SK-N-SH (cell line): ENCODE measurements at regions not wholly inside any gene's neighbourhood (a gene's known extent, or its start where the extent isn't known, plus 50 kb on each side); places are given as distances from the start of the nearest gene placed in this dataset.

Experiments used
- CTCF ChIA-PET: fragments of 300-600, 350-600 bp; formaldehyde crosslinking; extraction: SDS; loops from one replicate; lab custom pipeline; 2021; lab: Yijun Ruan, JAX
- POLR2A ChIA-PET: fragments of 350-600 bp; sonication (Branson Sonifier 250); formaldehyde crosslinking; extraction: SDS; loops from one replicate; lab custom pipeline; 2020; ENCODE audit warnings: antibody characterized with exemption, inconsistent platforms; lab: Yijun Ruan, JAX
- DNase-seq: peaks from one replicate; pipeline ENCODE4 v3.0.0; 2012
- H2AFZ ChIP-seq: fragments of 200-600 bp; sonication (generic); 2 replicates; pipeline ENCODE4 v1.8.1; 2016; ENCODE audit warnings: antibody characterized with exemption, mild to moderate bottlenecking, low read depth
- H3F3A ChIP-seq: fragments of 200-600 bp; sonication (generic); replicated peaks from 2 replicates; pipeline ENCODE3; 2016; ENCODE audit warnings: antibody characterized with exemption, mild to moderate bottlenecking; ENCODE audit not compliant: insufficient read depth
- H3K27ac ChIP-seq, 2 experiments: fragments of 200-500 bp in 1 of 2; fragments of 200-600 bp in 1 of 2; sonication (Bioruptor generic) in 1 of 2; sonication (generic), shearing (Covaris generic) in 1 of 2; 2 replicates each; pipeline versions ENCODE4 v1.5.1 to v1.6.1; 2014 to 2016; ENCODE audit warnings: low read depth in 2 of 2, inconsistent platforms in 1 of 2, low read length in 1 of 2, mild to moderate bottlenecking in 1 of 2, mixed read lengths in 1 of 2
- H3K27me3 ChIP-seq: fragments of 200-600 bp; sonication (generic), shearing (Covaris generic); 2 replicates; pipeline ENCODE4 v1.6.1; 2016; ENCODE audit warnings: mixed run types; ENCODE audit not compliant: insufficient read depth
- H3K36me3 ChIP-seq, 2 experiments: fragments of 200-500 bp in 1 of 2; fragments of 200-600 bp in 1 of 2; sonication (Bioruptor generic) in 1 of 2; sonication (generic) in 1 of 2; replicated peaks in 1 of 2; 2 replicates each; pipeline versions ENCODE3 to v1.5.1; 2014 to 2016; ENCODE audit warnings: low read length in 1 of 2, mild to moderate bottlenecking in 1 of 2; ENCODE audit not compliant: insufficient read depth in 2 of 2, control insufficient read depth in 1 of 2
- H3K4me1 ChIP-seq, 2 experiments: fragments of 200-500 bp in 1 of 2; fragments of 200-600 bp in 1 of 2; sonication (Bioruptor generic) in 1 of 2; sonication (generic), shearing (Covaris generic) in 1 of 2; 2 replicates each; pipeline versions ENCODE4 v1.5.1 to v1.6.1; 2014 to 2016; ENCODE audit warnings: low read depth in 1 of 2, low read length in 1 of 2, mixed run types in 1 of 2; ENCODE audit not compliant: insufficient read depth in 2 of 2, control insufficient read depth in 1 of 2
- H3K4me2 ChIP-seq: fragments of 200-600 bp; sonication (generic), shearing (Covaris generic); 2 replicates; pipeline ENCODE4 v1.6.1; 2017; ENCODE audit warnings: mixed run types
- H3K4me3 ChIP-seq, 2 experiments: fragments of 200-500 bp in 1 of 2; fragments of 200-600 bp in 1 of 2; sonication (Bioruptor generic) in 1 of 2; sonication (generic), shearing (Covaris generic) in 1 of 2; 2 replicates each; pipeline versions ENCODE4 v1.5.1 to v1.8.1; 2014 to 2016; ENCODE audit warnings: low read depth in 2 of 2, inconsistent platforms in 1 of 2, low read length in 1 of 2, mild to moderate bottlenecking in 1 of 2, mixed read lengths in 1 of 2, moderate library complexity in 1 of 2
- H3K79me2 ChIP-seq: fragments of 200-600 bp; sonication (generic); 2 replicates; pipeline ENCODE4 v1.8.1; 2017; ENCODE audit warnings: mild to moderate bottlenecking; ENCODE audit not compliant: insufficient read depth
- H3K9ac ChIP-seq: fragments of 200-600 bp; sonication (generic); 2 replicates; pipeline ENCODE4 v1.6.1; 2017; ENCODE audit warnings: mixed run types
- H3K9me2 ChIP-seq: fragments of 200-600 bp; sonication (generic); 2 replicates; pipeline ENCODE4 v1.6.1; 2017; ENCODE audit warnings: mixed run types
- H3K9me3 ChIP-seq: fragments of 200-600 bp; sonication (generic); 2 replicates; pipeline ENCODE4 v1.6.1; 2017; ENCODE audit warnings: mixed run types, mild to moderate bottlenecking, moderate library complexity
- H4K20me1 ChIP-seq: fragments of 200-600 bp; sonication (generic); 2 replicates; pipeline ENCODE4 v1.6.1; 2017; ENCODE audit warnings: mild to moderate bottlenecking, mixed run types; ENCODE audit not compliant: insufficient read depth
- ELF1 ChIP-seq: IDR thresholded peaks from 2 replicates; pipeline ENCODE4 v1.4.0; 2012
- EP300 ChIP-seq, 2 experiments: IDR thresholded peaks; 2 replicates each; pipeline versions ENCODE4 v1.4.0 to v1.6.1; 2012; ENCODE audit warnings: borderline replicate concordance in 1 of 2, low read depth in 1 of 2, low read length in 1 of 2
- EZH2phosphoT487 ChIP-seq: fragments of 200-600 bp; sonication (generic); IDR thresholded peaks from 2 replicates; pipeline ENCODE4 v1.6.1; 2017; ENCODE audit warnings: low read depth, mixed run types, mild to moderate bottlenecking, antibody characterized with exemption, moderate library complexity, borderline replicate concordance
- FOXJ3 ChIP-seq: sonication (generic); formaldehyde crosslinking; IDR thresholded peaks from 2 replicates; pipeline ENCODE4 v1.5.1; 2020; ENCODE audit warnings: mild to moderate bottlenecking, missing genetic modification reagents
- GABPA ChIP-seq: IDR thresholded peaks from 2 replicates; pipeline ENCODE4 v1.4.0; 2012; ENCODE audit warnings: low read depth, mild to moderate bottlenecking
- GATA2 ChIP-seq: sonication (generic); formaldehyde crosslinking; IDR thresholded peaks from 2 replicates; pipeline ENCODE4 v1.5.0; 2020; ENCODE audit warnings: mild to moderate bottlenecking, missing genetic modification reagents
- JUND ChIP-seq: IDR thresholded peaks from 2 replicates; pipeline ENCODE4 v1.4.0; 2012
- NRF1 ChIP-seq: IDR thresholded peaks from 2 replicates; pipeline ENCODE4 v1.6.1; 2012; ENCODE audit warnings: low read depth, mild to moderate bottlenecking, low read length
- POLR2AphosphoS5 ChIP-seq: IDR thresholded peaks from 2 replicates; pipeline ENCODE4 v1.6.1; 2012; ENCODE audit warnings: low read depth, low read length
- RFX5 ChIP-seq: IDR thresholded peaks from 2 replicates; pipeline ENCODE4 v1.6.1; 2012; ENCODE audit warnings: mild to moderate bottlenecking, improper control_type of control experiment, low read length
- TAF1 ChIP-seq: IDR thresholded peaks from 2 replicates; pipeline ENCODE4 v1.6.1; 2012; ENCODE audit warnings: low read depth, mild to moderate bottlenecking, low read length, moderate library complexity, borderline replicate concordance
- TCF12 ChIP-seq: IDR thresholded peaks from 2 replicates; pipeline ENCODE4 v1.4.0; 2012
- TEAD4 ChIP-seq: IDR thresholded peaks from 2 replicates; pipeline ENCODE4 v1.4.0; 2012; ENCODE audit warnings: mild to moderate bottlenecking, borderline replicate concordance; ENCODE audit not compliant: insufficient read depth
- WGBS: methylation state at CpG from one replicate; pipeline ENCODE4 v1.1.6; 2017; ENCODE audit warnings: low lambda C conversion rate; 5-methylcytosine and 5-hydroxymethylcytosine counted together
- TF ChIP-seq, protein P1 (sequence below): IDR thresholded peaks from 2 replicates; pipeline ENCODE4 v1.4.0; 2012; ENCODE audit warnings: low read depth
- TF ChIP-seq, protein P2 (sequence below): IDR thresholded peaks from 2 replicates; pipeline ENCODE4 v1.6.1; 2012; ENCODE audit warnings: mild to moderate bottlenecking, low read depth, low read length, moderate library complexity
- TF ChIP-seq, protein P3 (sequence below): fragments of 200-600 bp; sonication (generic); IDR thresholded peaks from 2 replicates; pipeline ENCODE4 v1.6.1; 2017; ENCODE audit warnings: antibody characterized with exemption, mild to moderate bottlenecking, moderate library complexity
- TF ChIP-seq, protein P4 (sequence below): fragments of 150-350 bp; IDR thresholded peaks from 2 replicates; pipeline ENCODE4 v1.6.1; 2016; ENCODE audit warnings: mild to moderate bottlenecking, low read depth, low read length
- TF ChIP-seq, protein P5 (sequence below): IDR thresholded peaks from 2 replicates; pipeline ENCODE4; 2012
- TF ChIP-seq, protein P6 (sequence below): IDR thresholded peaks from 2 replicates; pipeline ENCODE4 v1.4.0; 2012; ENCODE audit warnings: low read depth, borderline replicate concordance

DNA sequence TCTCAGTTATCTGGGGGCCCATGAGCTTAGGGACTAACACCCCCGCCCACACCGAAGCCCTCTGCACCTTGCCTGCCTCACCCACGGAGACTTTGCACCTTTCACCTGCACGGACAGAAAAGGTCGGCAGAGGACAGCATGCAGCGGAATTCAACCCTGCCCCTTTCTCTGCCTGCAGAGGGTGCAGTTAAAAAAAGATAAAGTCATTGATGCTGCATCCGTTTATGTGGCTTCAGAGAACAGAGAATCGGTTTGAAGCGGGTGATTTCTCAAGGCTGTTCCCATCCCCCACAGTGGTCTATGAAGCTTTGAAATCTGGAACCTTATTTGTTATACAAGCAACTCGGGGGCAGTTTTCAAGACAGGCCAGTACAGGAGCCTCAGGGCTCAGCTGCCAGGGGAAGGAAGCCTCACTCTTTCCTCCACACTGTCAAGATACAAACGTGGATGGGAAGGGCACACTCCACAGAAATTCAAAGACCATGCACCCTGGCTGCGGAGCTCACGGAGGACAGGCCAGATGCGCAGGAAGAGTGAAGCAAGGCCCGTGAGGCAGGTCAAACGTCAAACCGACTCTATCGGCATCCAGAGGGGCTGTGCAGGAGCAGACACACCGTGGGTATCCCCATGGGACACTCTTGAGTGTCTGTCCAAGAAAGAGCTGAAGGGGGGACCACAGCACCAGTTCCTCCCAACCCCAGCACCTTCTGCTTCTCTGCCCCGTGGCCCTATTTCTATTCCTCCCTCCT is 66.3 kb downstream of the INSIG1 start:
- peaks cover 60% of the 10 kb centered on the region for H3K27me3 ChIP-seq
- POLR2A ChIA-PET: no interaction called here
- no peak overlapping the region for H3K4me2 ChIP-seq
- 50% methylated on average over 20 of the region's 20 CpGs for WGBS
- no peaks in the 10 kb centered on the region for H3K36me3 ChIP-seq
- no peaks in the 10 kb centered on the region for H3K9me2 ChIP-seq
- TF ChIP-seq, protein P1, sequence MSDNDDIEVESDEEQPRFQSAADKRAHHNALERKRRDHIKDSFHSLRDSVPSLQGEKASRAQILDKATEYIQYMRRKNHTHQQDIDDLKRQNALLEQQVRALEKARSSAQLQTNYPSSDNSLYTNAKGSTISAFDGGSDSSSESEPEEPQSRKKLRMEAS: no peak
- TF ChIP-seq TCF12: no peak
- no peak for TF ChIP-seq GATA2 (CRISPR knock-in tag)
- TF ChIP-seq, protein P2, sequence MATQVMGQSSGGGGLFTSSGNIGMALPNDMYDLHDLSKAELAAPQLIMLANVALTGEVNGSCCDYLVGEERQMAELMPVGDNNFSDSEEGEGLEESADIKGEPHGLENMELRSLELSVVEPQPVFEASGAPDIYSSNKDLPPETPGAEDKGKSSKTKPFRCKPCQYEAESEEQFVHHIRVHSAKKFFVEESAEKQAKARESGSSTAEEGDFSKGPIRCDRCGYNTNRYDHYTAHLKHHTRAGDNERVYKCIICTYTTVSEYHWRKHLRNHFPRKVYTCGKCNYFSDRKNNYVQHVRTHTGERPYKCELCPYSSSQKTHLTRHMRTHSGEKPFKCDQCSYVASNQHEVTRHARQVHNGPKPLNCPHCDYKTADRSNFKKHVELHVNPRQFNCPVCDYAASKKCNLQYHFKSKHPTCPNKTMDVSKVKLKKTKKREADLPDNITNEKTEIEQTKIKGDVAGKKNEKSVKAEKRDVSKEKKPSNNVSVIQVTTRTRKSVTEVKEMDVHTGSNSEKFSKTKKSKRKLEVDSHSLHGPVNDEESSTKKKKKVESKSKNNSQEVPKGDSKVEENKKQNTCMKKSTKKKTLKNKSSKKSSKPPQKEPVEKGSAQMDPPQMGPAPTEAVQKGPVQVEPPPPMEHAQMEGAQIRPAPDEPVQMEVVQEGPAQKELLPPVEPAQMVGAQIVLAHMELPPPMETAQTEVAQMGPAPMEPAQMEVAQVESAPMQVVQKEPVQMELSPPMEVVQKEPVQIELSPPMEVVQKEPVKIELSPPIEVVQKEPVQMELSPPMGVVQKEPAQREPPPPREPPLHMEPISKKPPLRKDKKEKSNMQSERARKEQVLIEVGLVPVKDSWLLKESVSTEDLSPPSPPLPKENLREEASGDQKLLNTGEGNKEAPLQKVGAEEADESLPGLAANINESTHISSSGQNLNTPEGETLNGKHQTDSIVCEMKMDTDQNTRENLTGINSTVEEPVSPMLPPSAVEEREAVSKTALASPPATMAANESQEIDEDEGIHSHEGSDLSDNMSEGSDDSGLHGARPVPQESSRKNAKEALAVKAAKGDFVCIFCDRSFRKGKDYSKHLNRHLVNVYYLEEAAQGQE: no peak
- TF ChIP-seq GABPA: no peak
- TF ChIP-seq EZH2phosphoT487: no peak
- no peak for TF ChIP-seq ELF1
- TF ChIP-seq, protein P3, sequence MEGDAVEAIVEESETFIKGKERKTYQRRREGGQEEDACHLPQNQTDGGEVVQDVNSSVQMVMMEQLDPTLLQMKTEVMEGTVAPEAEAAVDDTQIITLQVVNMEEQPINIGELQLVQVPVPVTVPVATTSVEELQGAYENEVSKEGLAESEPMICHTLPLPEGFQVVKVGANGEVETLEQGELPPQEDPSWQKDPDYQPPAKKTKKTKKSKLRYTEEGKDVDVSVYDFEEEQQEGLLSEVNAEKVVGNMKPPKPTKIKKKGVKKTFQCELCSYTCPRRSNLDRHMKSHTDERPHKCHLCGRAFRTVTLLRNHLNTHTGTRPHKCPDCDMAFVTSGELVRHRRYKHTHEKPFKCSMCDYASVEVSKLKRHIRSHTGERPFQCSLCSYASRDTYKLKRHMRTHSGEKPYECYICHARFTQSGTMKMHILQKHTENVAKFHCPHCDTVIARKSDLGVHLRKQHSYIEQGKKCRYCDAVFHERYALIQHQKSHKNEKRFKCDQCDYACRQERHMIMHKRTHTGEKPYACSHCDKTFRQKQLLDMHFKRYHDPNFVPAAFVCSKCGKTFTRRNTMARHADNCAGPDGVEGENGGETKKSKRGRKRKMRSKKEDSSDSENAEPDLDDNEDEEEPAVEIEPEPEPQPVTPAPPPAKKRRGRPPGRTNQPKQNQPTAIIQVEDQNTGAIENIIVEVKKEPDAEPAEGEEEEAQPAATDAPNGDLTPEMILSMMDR: no peak
- TF ChIP-seq NRF1: no peak
- TF ChIP-seq POLR2AphosphoS5: no peak
- no peak for TF ChIP-seq TEAD4
- TF ChIP-seq FOXJ3 (CRISPR knock-in tag): no peak
- TF ChIP-seq RFX5: no peak
- no peak for TF ChIP-seq EP300 (IDR thresholded peaks at IDR 0.05; ENCODE audit: borderline replicate concordance in 1 of 2, low read depth in 1 of 2, low read length in 1 of 2)
- TF ChIP-seq, protein P4, sequence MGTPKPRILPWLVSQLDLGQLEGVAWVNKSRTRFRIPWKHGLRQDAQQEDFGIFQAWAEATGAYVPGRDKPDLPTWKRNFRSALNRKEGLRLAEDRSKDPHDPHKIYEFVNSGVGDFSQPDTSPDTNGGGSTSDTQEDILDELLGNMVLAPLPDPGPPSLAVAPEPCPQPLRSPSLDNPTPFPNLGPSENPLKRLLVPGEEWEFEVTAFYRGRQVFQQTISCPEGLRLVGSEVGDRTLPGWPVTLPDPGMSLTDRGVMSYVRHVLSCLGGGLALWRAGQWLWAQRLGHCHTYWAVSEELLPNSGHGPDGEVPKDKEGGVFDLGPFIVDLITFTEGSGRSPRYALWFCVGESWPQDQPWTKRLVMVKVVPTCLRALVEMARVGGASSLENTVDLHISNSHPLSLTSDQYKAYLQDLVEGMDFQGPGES: no peak
- TF ChIP-seq, protein P5, sequence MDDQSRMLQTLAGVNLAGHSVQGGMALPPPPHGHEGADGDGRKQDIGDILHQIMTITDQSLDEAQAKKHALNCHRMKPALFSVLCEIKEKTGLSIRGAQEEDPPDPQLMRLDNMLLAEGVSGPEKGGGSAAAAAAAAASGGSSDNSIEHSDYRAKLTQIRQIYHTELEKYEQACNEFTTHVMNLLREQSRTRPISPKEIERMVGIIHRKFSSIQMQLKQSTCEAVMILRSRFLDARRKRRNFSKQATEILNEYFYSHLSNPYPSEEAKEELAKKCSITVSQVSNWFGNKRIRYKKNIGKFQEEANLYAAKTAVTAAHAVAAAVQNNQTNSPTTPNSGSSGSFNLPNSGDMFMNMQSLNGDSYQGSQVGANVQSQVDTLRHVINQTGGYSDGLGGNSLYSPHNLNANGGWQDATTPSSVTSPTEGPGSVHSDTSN: no peak
- TF ChIP-seq JUND: no peak
- TF ChIP-seq, protein P6, sequence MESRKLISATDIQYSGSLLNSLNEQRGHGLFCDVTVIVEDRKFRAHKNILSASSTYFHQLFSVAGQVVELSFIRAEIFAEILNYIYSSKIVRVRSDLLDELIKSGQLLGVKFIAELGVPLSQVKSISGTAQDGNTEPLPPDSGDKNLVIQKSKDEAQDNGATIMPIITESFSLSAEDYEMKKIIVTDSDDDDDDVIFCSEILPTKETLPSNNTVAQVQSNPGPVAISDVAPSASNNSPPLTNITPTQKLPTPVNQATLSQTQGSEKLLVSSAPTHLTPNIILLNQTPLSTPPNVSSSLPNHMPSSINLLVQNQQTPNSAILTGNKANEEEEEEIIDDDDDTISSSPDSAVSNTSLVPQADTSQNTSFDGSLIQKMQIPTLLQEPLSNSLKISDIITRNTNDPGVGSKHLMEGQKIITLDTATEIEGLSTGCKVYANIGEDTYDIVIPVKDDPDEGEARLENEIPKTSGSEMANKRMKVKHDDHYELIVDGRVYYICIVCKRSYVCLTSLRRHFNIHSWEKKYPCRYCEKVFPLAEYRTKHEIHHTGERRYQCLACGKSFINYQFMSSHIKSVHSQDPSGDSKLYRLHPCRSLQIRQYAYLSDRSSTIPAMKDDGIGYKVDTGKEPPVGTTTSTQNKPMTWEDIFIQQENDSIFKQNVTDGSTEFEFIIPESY: no peak
- TF ChIP-seq TAF1: no peak
- TF ChIP-seq, all 33 proteins: peak for 0
- no peaks in the 10 kb centered on the region for H3F3A ChIP-seq
- H2AFZ ChIP-seq: no peak overlapping the region
- CTCF ChIA-PET: interaction anchor here (1.0 to 11.3 kb wide), 5 partner anchors 9 to 436 kb away, joined by 3 to 125 read pairs (median 11); no protein-coding TSS in a partner anchor
- H3K9me3 ChIP-seq: no peaks in the 10 kb centered on the region
- H3K4me3 ChIP-seq: no peak overlapping the region
- no peaks in the 10 kb centered on the region for H3K79me2 ChIP-seq
- H3K4me1 ChIP-seq: peaks cover 0 to 2% of the 10 kb centered on the region in 2 experiments; a peak in 1 of 4 replicates
- H3K27ac ChIP-seq: no peak overlapping the region
- DNase-seq: no peak
- H4K20me1 ChIP-seq: no peaks in the 10 kb centered on the region
- no peak overlapping the region for H3K9ac ChIP-seq
